H7 (cell line): ENCODE measurements at regions not wholly inside any gene's neighbourhood (a gene's known extent, or its start where the extent isn't known, plus 50 kb on each side); places are given as distances from the start of the nearest gene placed in this dataset.
A peak's percentile ranks its signal among the peaks of the same experiment; 100 is the strongest.

Experiments
- DNase-seq: peaks from one replicate; pipeline ENCODE4 v3.0.0; 2012
- H3K27me3 ChIP-seq: 2 replicates; pipeline ENCODE4 v1.6.0; 2011; ENCODE audit warnings: mild to moderate bottlenecking, low read length; ENCODE audit not compliant: control insufficient read depth, insufficient read depth
- H3K36me3 ChIP-seq: replicated peaks from 2 replicates; pipeline ENCODE4 v1.5.1; 2011; ENCODE audit warnings: low read length; ENCODE audit not compliant: control insufficient read depth, insufficient read depth
- H3K4me3 ChIP-seq: 2 replicates; pipeline ENCODE4 v1.5.1; 2011; ENCODE audit warnings: low read depth, mild to moderate bottlenecking, control low read depth, low read length, moderate library complexity; ENCODE audit not compliant: insufficient read depth

GRCh38 chr6:3990692-3991491, 88.0 kb downstream of the FAM217A start:
- no peaks in the 10 kb centered on the region; the same call in 1 of the 2 replicates for H3K36me3 ChIP-seq
- no peak overlapping the region for H3K4me3 ChIP-seq
- no peaks in the 10 kb centered on the region for H3K27me3 ChIP-seq
- DNase-seq = peak; percentile 57

- no peaks in the 10 kb centered on the region for H3K27me3 ChIP-seq
- no peak for DNase-seq
- no peak overlapping the region for H3K4me3 ChIP-seq
- H3K36me3 ChIP-seq = no peaks in the 10 kb centered on the region; the same call in 1 of the 2 replicates
Measured at GRCh38 chr6:3991941-3992340, 87.0 kb downstream of the FAM217A start.

GRCh38 chr6:3996349-3996748, 82.6 kb downstream of the FAM217A start:
- no peak for DNase-seq
- H3K4me3 ChIP-seq = no peak overlapping the region
- H3K36me3 ChIP-seq = no peaks in the 10 kb centered on the region
- H3K27me3 ChIP-seq = no peaks in the 10 kb centered on the region

GRCh38 chr6:3997177-3997770, 81.7 kb downstream of the FAM217A start:
- no peak for DNase-seq
- no peaks in the 10 kb centered on the region for H3K27me3 ChIP-seq
- H3K36me3 ChIP-seq = no peaks in the 10 kb centered on the region
- H3K4me3 ChIP-seq = no peak overlapping the region

- Histone ChIP-seq H3K4me3 (no peak overlapping the region), H3K27me3 (no peaks in the 10 kb centered on the region), H3K36me3 (no peaks in the 10 kb centered on the region; the same call in 1 of the 2 replicates)
- DNase-seq = no peak
Measured at GRCh38 chr6:3999800-4000661, 78.9 kb downstream of the FAM217A start.

GRCh38 chr6:4004249-4004648, 74.7 kb downstream of the FAM217A start:
- H3K27me3 ChIP-seq = no peaks in the 10 kb centered on the region
- no peak for DNase-seq
- no peaks in the 10 kb centered on the region; the same call in 1 of the 2 replicates for H3K36me3 ChIP-seq
- no peak overlapping the region for H3K4me3 ChIP-seq

GRCh38 chr6:4008324-4009047, 70.5 kb downstream of the FAM217A start:
- H3K27me3 ChIP-seq = no peaks in the 10 kb centered on the region
- DNase-seq = no peak
- no peaks in the 10 kb centered on the region; the same call in 1 of the 2 replicates for H3K36me3 ChIP-seq
- H3K4me3 ChIP-seq = no peak overlapping the region

- DNase-seq = no peak
- no peaks in the 10 kb centered on the region; the same call in 1 of the 2 replicates for H3K36me3 ChIP-seq
- no peaks in the 10 kb centered on the region for H3K27me3 ChIP-seq
- no peak overlapping the region for H3K4me3 ChIP-seq
Measured at GRCh38 chr6:4009486-4009885, 69.5 kb downstream of the FAM217A start.

- Histone ChIP-seq H3K36me3 (no peaks in the 10 kb centered on the region; the same call in 1 of the 2 replicates), H3K4me3 (no peak overlapping the region), H3K27me3 (no peaks in the 10 kb centered on the region)
- DNase-seq = no peak
Measured at GRCh38 chr6:4010048-4010447, 68.9 kb downstream of the FAM217A start.

GRCh38 chr6:4010689-4011090, 68.2 kb downstream of the FAM217A start:
- H3K36me3 ChIP-seq = no peaks in the 10 kb centered on the region; the same call in 1 of the 2 replicates

GRCh38 chr6:4012826-4013225, 66.1 kb downstream of the FAM217A start:
- Histone ChIP-seq H3K36me3 (no peaks in the 10 kb centered on the region; the same call in 1 of the 2 replicates), H3K4me3 (no peak overlapping the region), H3K27me3 (no peaks in the 10 kb centered on the region)
- DNase-seq = no peak

More at GRCh38 chr6:4010689-4011090, 68.2 kb downstream of the FAM217A start:
- Histone ChIP-seq H3K27me3 (no peaks in the 10 kb centered on the region), H3K4me3 (no peak overlapping the region)
- DNase-seq = no peak

GRCh38 chr6:4017058-4017739, 61.7 kb downstream of the FAM217A start:
- peak overlapping the region; percentile 88 for H3K4me3 ChIP-seq

GRCh38 chr6:4017834-4018170, 61.1 kb downstream of the FAM217A start:
- Histone ChIP-seq H3K27me3 (no peaks in the 10 kb centered on the region), H3K36me3 (no peaks in the 10 kb centered on the region; the same call in 1 of the 2 replicates), H3K4me3 (peak overlapping the region; percentile 88)
- peak; percentile 28 for DNase-seq

More at GRCh38 chr6:4017058-4017739, 61.7 kb downstream of the FAM217A start:
- Histone ChIP-seq H3K36me3 (no peaks in the 10 kb centered on the region; the same call in 1 of the 2 replicates), H3K27me3 (no peaks in the 10 kb centered on the region)
- no peak for DNase-seq
